GM19468 (cell line): ENCODE measurements at regions not wholly inside any gene's neighbourhood (a gene's known extent, or its start where the extent isn't known, plus 50 kb on each side); places are given as distances from the start of the nearest gene placed in this dataset.
"Not testable (repeated sequence)": the region's sequence is repeated elsewhere in the genome, so short reads cannot be mapped to it uniquely, and the experiment has no call there.

Experiments
- ATAC-seq: cut with Tn5 transposase; IDR thresholded peaks from one replicate; pipeline ENCODE4 v1.9.1; 2021; ENCODE audit warnings: mild to moderate bottlenecking, moderate library complexity, moderate number of reproducible peaks; ENCODE audit not compliant: unreplicated experiment; ENCODE audit errors: extremely low read depth

GRCh38 chr3:5719668-5720067 lies 532.2 kb downstream of the EDEM1 start:
- not testable (repeated sequence) for ATAC-seq

GRCh38 chr3:5725801-5726200 lies 538.3 kb downstream of the EDEM1 start:
- no peak for ATAC-seq

- no peak for ATAC-seq
Observed at GRCh38 chr3:5726621-5727020, 539.1 kb downstream of the EDEM1 start.

- no peak for ATAC-seq
Observed at GRCh38 chr3:5727743-5728484, 540.4 kb downstream of the EDEM1 start.

GRCh38 chr3:5729852-5730251 lies 542.3 kb downstream of the EDEM1 start:
- ATAC-seq, result no peak

- ATAC-seq, result no peak
Observed at GRCh38 chr3:5731100-5731499, 543.6 kb downstream of the EDEM1 start.

- no peak for ATAC-seq
Observed at GRCh38 chr3:5732081-5732480, 544.6 kb downstream of the EDEM1 start.

GRCh38 chr3:5733995-5734394 lies 546.5 kb downstream of the EDEM1 start:
- ATAC-seq, result no peak

GRCh38 chr3:5735896-5736295 lies 548.4 kb downstream of the EDEM1 start:
- ATAC-seq, result no peak

- no peak for ATAC-seq
Observed at GRCh38 chr3:5739299-5739935, 551.9 kb downstream of the EDEM1 start.

GRCh38 chr3:5739949-5740348 lies 552.4 kb downstream of the EDEM1 start:
- ATAC-seq, result no peak

GRCh38 chr3:5741017-5741416 lies 553.5 kb downstream of the EDEM1 start:
- no peak for ATAC-seq

- ATAC-seq, result no peak
Observed at GRCh38 chr3:5750091-5750490, 562.6 kb downstream of the EDEM1 start.

GRCh38 chr3:5750874-5751640 lies 563.5 kb downstream of the EDEM1 start:
- no peak for ATAC-seq

GRCh38 chr3:5754602-5755001 lies 567.1 kb downstream of the EDEM1 start:
- no peak for ATAC-seq

- ATAC-seq, result no peak
Observed at GRCh38 chr3:5756443-5756842, 568.9 kb downstream of the EDEM1 start.

GRCh38 chr3:5757213-5757804 lies 569.8 kb downstream of the EDEM1 start:
- no peak for ATAC-seq

GRCh38 chr3:5758699-5759098 lies 571.2 kb downstream of the EDEM1 start:
- no peak for ATAC-seq

GRCh38 chr3:5762506-5762905 lies 575.0 kb downstream of the EDEM1 start:
- no peak for ATAC-seq

GRCh38 chr3:5766848-5767247 lies 579.3 kb downstream of the EDEM1 start:
- no peak for ATAC-seq

GRCh38 chr3:5767304-5767703 lies 579.8 kb downstream of the EDEM1 start:
- no peak for ATAC-seq
